SK-N-MC (cell line): ENCODE measurements at regions not wholly inside any gene's neighbourhood (a gene's known extent, or its start where the extent isn't known, plus 50 kb on each side); places are given as distances from the start of the nearest gene placed in this dataset.

Experiments
- EZH2 ChIP-seq: fragments of 200-600 bp; sonication (generic); IDR thresholded peaks from one replicate; pipeline ENCODE4 v1.6.1; 2017; ENCODE audit warnings: antibody characterized with exemption
- FOXP2 ChIP-seq: optimal IDR thresholded peaks from 2 replicates; pipeline ENCODE3; 2011; ENCODE audit warnings: mild to moderate bottlenecking, moderate library complexity; ENCODE audit not compliant: insufficient read depth; ENCODE audit errors: extremely low read length, control extremely low read depth
- POLR2AphosphoS5 ChIP-seq: IDR thresholded peaks from 2 replicates; pipeline ENCODE4 v1.6.1; 2012; ENCODE audit warnings: mild to moderate bottlenecking, low read depth, low read length, borderline replicate concordance

- TF ChIP-seq POLR2AphosphoS5 (no peak), EZH2 (no peak), FOXP2 (no peak)
These were observed 548.8 kb upstream of the EPHA7 start for GRCh38 chr6:93968126-93968525.
